GM18909 (cell line): ENCODE measurements at regions not wholly inside any gene's neighbourhood (a gene's known extent, or its start where the extent isn't known, plus 50 kb on each side); places are given as distances from the start of the nearest gene placed in this dataset.

Experiments used
- ATAC-seq: cut with Tn5 transposase; IDR thresholded peaks from one replicate; pipeline ENCODE4 v1.9.1; 2021; ENCODE audit warnings: mild to moderate bottlenecking; ENCODE audit not compliant: unreplicated experiment, poor library complexity

GRCh38 chr4:123708902-123709301, 312.3 kb downstream of the SPRY1 start:
- no peak for ATAC-seq

GRCh38 chr4:123709336-123709735, 312.7 kb downstream of the SPRY1 start:
- ATAC-seq: no peak

GRCh38 chr4:123731035-123731434, 334.4 kb downstream of the SPRY1 start:
- ATAC-seq: no peak

GRCh38 chr4:123737156-123737555, 340.6 kb downstream of the SPRY1 start:
- ATAC-seq: no peak

GRCh38 chr4:123739806-123740205, 343.2 kb downstream of the SPRY1 start:
- no peak for ATAC-seq

- no peak for ATAC-seq
Observed at GRCh38 chr4:123740236-123740635, 343.6 kb downstream of the SPRY1 start.

- ATAC-seq: no peak
Observed at GRCh38 chr4:123741906-123742305, 345.3 kb downstream of the SPRY1 start.

- ATAC-seq: no peak
Observed at GRCh38 chr4:123743848-123744247, 347.3 kb downstream of the SPRY1 start.

- peak; percentile 53 for ATAC-seq
Observed at GRCh38 chr4:123744664-123745290, 348.2 kb downstream of the SPRY1 start.

GRCh38 chr4:123747016-123747415, 350.4 kb downstream of the SPRY1 start:
- ATAC-seq: no peak

GRCh38 chr4:123748806-123749205, 352.2 kb downstream of the SPRY1 start:
- no peak for ATAC-seq

GRCh38 chr4:123749383-123749782, 352.8 kb downstream of the SPRY1 start:
- ATAC-seq: no peak

GRCh38 chr4:123750044-123750443, 353.4 kb downstream of the SPRY1 start:
- no peak for ATAC-seq

GRCh38 chr4:123755655-123756054, 359.1 kb downstream of the SPRY1 start:
- ATAC-seq: no peak

GRCh38 chr4:123767806-123768205, 371.2 kb downstream of the SPRY1 start:
- no peak for ATAC-seq

GRCh38 chr4:123770884-123771283, 374.3 kb downstream of the SPRY1 start:
- ATAC-seq: no peak

- peak; percentile 99 for ATAC-seq
Observed at GRCh38 chr4:123776267-123776666, 379.7 kb downstream of the SPRY1 start.

- ATAC-seq: no peak
Observed at GRCh38 chr4:123777373-123777772, 380.8 kb downstream of the SPRY1 start.

GRCh38 chr4:123783151-123783790, 386.7 kb downstream of the SPRY1 start:
- ATAC-seq: no peak

- ATAC-seq: no peak
Observed at GRCh38 chr4:123783921-123784320, 387.3 kb downstream of the SPRY1 start.

GRCh38 chr4:123784626-123785025, 388.0 kb downstream of the SPRY1 start:
- no peak for ATAC-seq

GRCh38 chr4:123785538-123785937, 388.9 kb downstream of the SPRY1 start:
- ATAC-seq: no peak
